ENCODE measurements at regions not wholly inside any gene's neighbourhood (a gene's known extent, or its start where the extent isn't known, plus 50 kb on each side); places are given as distances from the start of the nearest gene placed in this dataset.

DNA sequence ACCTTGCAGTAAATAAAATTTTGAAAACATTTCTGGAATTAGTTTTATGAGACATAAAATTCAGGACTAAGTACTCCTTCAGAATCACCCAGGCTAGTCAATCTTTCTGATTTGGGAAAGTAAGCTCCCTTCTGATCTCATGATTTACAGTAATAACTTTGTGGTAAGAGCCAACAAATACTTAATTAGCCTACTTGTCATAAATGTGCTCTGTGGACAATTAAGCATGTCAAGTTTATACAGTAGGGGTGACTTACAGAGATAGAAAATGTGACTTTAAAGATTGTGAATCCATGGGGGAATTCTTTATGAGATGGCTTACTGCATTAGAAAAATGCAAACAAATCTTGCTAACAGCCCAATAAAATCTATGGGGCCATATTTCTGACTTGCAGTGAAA, 616.9 kb upstream of the GHITM start:
- Histone ChIP-seq H2AFZ (ENCODE audit: insufficient read depth, low read depth, low read length, poor library complexity, severe bottlenecking) (no peak overlapping the region), H3K27ac (ENCODE audit: low read depth in 1 of 2, low read length in 2 of 2) (no peak overlapping the region)
- TF ChIP-seq, protein P1, sequence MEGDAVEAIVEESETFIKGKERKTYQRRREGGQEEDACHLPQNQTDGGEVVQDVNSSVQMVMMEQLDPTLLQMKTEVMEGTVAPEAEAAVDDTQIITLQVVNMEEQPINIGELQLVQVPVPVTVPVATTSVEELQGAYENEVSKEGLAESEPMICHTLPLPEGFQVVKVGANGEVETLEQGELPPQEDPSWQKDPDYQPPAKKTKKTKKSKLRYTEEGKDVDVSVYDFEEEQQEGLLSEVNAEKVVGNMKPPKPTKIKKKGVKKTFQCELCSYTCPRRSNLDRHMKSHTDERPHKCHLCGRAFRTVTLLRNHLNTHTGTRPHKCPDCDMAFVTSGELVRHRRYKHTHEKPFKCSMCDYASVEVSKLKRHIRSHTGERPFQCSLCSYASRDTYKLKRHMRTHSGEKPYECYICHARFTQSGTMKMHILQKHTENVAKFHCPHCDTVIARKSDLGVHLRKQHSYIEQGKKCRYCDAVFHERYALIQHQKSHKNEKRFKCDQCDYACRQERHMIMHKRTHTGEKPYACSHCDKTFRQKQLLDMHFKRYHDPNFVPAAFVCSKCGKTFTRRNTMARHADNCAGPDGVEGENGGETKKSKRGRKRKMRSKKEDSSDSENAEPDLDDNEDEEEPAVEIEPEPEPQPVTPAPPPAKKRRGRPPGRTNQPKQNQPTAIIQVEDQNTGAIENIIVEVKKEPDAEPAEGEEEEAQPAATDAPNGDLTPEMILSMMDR (IDR thresholded peaks at IDR 0.05) = no peak

DNA sequence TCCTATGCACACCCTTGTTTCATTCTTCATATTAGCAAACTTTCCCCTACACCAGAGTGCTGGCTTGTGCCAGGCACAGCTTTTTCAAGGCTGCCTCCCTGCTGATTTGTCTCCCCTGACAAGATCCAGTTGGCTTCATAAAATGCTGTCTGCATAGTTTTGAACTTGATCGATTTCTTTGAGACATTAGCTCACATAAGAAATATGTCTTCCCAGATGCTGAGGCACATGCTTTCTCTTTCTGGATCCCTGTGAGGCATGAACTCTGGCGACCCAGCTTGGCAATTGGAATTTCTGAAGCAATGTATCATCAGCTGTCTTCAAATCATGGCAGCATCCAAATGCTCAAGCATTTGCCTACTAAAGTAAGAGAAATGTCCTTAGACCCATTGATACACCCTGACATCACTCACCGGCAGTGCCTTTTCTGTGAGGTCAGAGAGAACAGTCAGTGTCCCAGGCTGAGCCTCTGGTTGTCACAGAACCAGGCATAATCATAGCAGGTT, 616.4 kb upstream of the GHITM start:
- Histone ChIP-seq H3K4me2 (replicated peaks; ENCODE audit: extremely low read depth, low read length, poor library complexity, severe bottlenecking) (no peak overlapping the region), H4K20me1 (ENCODE audit: insufficient read depth, low read length) (no peaks in the 10 kb centered on the region), H3K4me1 (ENCODE audit: control insufficient read depth in 1 of 2, insufficient read depth in 2 of 2, low read length in 2 of 2) (no peaks in the 10 kb centered on the region), H3K9me3 (replicated peaks in 1 of 2; ENCODE audit: control insufficient read depth in 1 of 2, insufficient read depth in 1 of 2, low read length in 2 of 2) (peaks cover 16 to 17% of the 10 kb centered on the region in 2 donors), H3K9ac (ENCODE audit: insufficient read depth, low read length, poor library complexity, severe bottlenecking) (no peak overlapping the region), H2AFZ (ENCODE audit: insufficient read depth, low read depth, low read length, poor library complexity, severe bottlenecking) (no peak overlapping the region), H3K27me3 (ENCODE audit: control insufficient read depth in 2 of 2, insufficient read depth in 2 of 2, low read length in 2 of 2) (no peaks in the 10 kb centered on the region), H3K36me3 (replicated peaks in 1 of 2; ENCODE audit: control insufficient read depth in 1 of 2, insufficient read depth in 2 of 2, low read length in 2 of 2) (no peaks in the 10 kb centered on the region), H3K4me3 (replicated peaks in 1 of 3; ENCODE audit: low read depth in 2 of 3, low read length in 3 of 3) (no peak overlapping the region), H3K27ac (ENCODE audit: low read depth in 1 of 2, low read length in 2 of 2) (no peak overlapping the region), H3K79me2 (ENCODE audit: insufficient read depth, low read length) (no peaks in the 10 kb centered on the region)
- Mint-ChIP-seq H3K27me3 (ENCODE audit: low read depth in 3 of 3) (no peaks in the 10 kb centered on the region), H3K27ac (no peak overlapping the region), H3K36me3 (no peaks in the 10 kb centered on the region), H3K9me3 (peaks cover 3 to 17% (median 10%) of the 10 kb centered on the region in 7 donors), H3K4me3 (no peak overlapping the region), H3K4me1 (no peaks in the 10 kb centered on the region)
- TF ChIP-seq, protein P1 (IDR thresholded peaks at IDR 0.05) = no peak
- intact Hi-C loops (cut with micrococcal nuclease) = no loop called here
- no peak for DNase-seq
- WGBS (ENCODE audit: insufficient coverage) = 88% methylated on average over 2 of the region's 3 CpGs

More for the DNA sequence above, 616.9 kb upstream of the GHITM start:
- Mint-ChIP-seq H3K27ac (no peak overlapping the region), H3K4me3 (no peak overlapping the region), H3K9me3 (peaks cover 3 to 17% (median 9%) of the 10 kb centered on the region in 7 donors), H3K4me1 (no peaks in the 10 kb centered on the region), H3K27me3 (ENCODE audit: low read depth in 3 of 3) (no peaks in the 10 kb centered on the region), H3K36me3 (no peaks in the 10 kb centered on the region)
- Histone ChIP-seq H3K9ac (ENCODE audit: insufficient read depth, low read length, poor library complexity, severe bottlenecking) (no peak overlapping the region), H3K4me2 (replicated peaks; ENCODE audit: extremely low read depth, low read length, poor library complexity, severe bottlenecking) (no peak overlapping the region), H3K36me3 (replicated peaks in 1 of 2; ENCODE audit: control insufficient read depth in 1 of 2, insufficient read depth in 2 of 2, low read length in 2 of 2) (no peaks in the 10 kb centered on the region), H3K9me3 (replicated peaks in 1 of 2; ENCODE audit: control insufficient read depth in 1 of 2, insufficient read depth in 1 of 2, low read length in 2 of 2) (peaks cover 16% of the 10 kb centered on the region in 2 donors), H3K4me1 (ENCODE audit: control insufficient read depth in 1 of 2, insufficient read depth in 2 of 2, low read length in 2 of 2) (no peaks in the 10 kb centered on the region), H3K79me2 (ENCODE audit: insufficient read depth, low read length) (no peaks in the 10 kb centered on the region), H3K27me3 (ENCODE audit: control insufficient read depth in 2 of 2, insufficient read depth in 2 of 2, low read length in 2 of 2) (no peaks in the 10 kb centered on the region), H3K4me3 (replicated peaks in 1 of 3; ENCODE audit: low read depth in 2 of 3, low read length in 3 of 3) (no peak overlapping the region), H4K20me1 (ENCODE audit: insufficient read depth, low read length) (no peaks in the 10 kb centered on the region)
- intact Hi-C loops (cut with micrococcal nuclease) = no loop called here
- DNase-seq = no peak

All from CD14-positive monocyte (primary cell).